Activated T-cell treated with anti-CD3 and anti-CD28 coated beads for 4 hours (primary cell): ENCODE measurements at regions not wholly inside any gene's neighbourhood (a gene's known extent, or its start where the extent isn't known, plus 50 kb on each side); places are given as distances from the start of the nearest gene placed in this dataset.
A peak's percentile ranks its signal among the peaks of the same experiment; 100 is the strongest.

ENCODE experiments used
- DNase-seq: peaks from one replicate; pipeline ENCODE4 v3.0.0-alpha.2; 2020

DNA sequence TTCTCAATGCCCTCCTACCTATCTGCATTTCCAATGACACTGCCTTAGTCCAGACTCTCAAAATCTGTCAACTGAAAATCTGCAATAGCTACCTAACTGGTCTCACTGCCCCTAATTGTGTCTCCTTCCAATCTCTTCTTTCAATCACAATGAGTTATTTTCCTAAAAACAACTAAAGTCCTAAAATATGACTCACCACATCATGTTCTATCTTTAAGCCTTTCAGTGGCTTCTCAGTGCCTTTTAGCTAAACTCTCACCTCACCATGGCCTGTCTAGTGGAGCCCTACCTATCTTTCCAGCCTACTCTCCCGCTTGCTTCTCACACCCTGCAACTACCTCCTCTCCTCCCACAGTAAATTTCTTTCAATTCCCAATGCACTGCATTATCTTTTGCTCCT lies 220.9 kb upstream of the PKDCC start:
- no peak for DNase-seq

- no peak for DNase-seq
These were observed 220.4 kb upstream of the PKDCC start for GRCh38 chr2:41827354-41827971.

GRCh38 chr2:41828052-41828643 lies 219.7 kb upstream of the PKDCC start:
- DNase-seq, result no peak

DNA sequence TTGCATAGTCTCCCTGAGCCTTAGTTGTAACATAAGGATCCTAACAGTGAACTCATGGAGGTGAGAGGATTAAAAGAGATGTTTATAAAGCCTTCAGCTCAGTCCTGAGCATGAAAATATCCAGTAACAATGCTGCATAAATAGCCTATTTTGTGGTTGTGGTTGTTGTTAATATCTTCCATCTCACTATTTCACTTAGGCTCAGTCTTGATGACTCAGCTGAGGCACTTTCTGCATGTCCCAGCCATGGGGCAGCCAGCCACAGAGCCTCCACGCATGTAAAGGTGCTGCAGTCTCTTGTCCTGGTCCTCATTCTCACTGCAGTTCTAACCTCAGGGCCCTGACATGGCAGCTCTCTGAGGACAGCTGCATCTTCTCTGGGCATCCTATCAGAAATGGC lies 218.8 kb upstream of the PKDCC start:
- DNase-seq, result no peak

GRCh38 chr2:41830600-41830999 lies 217.2 kb upstream of the PKDCC start:
- DNase-seq, result no peak

- DNase-seq, result no peak
These were observed 215.6 kb upstream of the PKDCC start for GRCh38 chr2:41832218-41832617.

GRCh38 chr2:41835401-41835800 lies 212.4 kb upstream of the PKDCC start:
- DNase-seq, result no peak

GRCh38 chr2:41836948-41837347 lies 210.9 kb upstream of the PKDCC start:
- no peak for DNase-seq

- DNase-seq, result no peak
These were observed 210.2 kb upstream of the PKDCC start for GRCh38 chr2:41837610-41838009.

DNA sequence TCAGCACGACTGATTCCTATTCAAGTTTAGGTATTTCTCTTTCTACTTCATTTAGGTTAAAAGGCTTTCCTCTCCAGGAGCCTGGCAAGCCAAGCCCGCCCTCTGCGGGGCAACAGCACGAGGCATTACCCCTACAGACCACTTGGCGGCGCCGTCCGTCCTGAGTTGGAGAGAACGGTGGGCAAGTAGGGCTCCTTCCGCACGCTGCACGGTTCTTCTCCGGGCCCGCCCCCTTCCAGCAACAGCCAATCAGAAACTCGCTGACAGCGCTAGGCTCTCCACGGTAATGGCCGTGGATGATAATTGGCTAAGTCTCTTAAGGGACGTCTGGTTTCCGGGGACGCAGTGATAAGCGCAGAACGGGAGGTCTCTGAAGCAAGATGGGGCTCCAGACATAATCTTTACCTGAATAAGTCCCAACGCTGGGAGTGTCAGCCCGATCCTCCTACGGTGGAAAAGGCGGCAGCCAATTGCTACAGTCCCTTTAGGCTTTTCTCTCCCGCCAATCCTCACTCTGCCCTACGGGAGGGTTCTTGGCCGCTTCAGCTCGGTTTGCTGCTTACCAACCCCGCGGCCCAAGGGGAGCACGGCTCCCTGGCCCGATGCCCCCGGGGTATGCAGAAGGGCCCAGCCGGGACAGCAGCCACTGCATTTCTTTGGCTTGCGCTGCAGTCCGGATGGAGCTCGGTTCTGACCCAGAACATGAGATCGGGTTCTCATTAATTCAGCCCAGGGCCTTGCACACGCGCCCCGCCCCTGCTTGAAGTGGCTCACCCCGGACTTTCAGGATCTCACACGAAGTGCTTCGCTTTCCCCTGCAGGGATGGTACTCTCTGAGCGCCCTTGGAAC lies 206.9 kb upstream of the PKDCC start:
- DNase-seq, result peak; percentile 96

- DNase-seq, result no peak
These were observed 200.9 kb upstream of the PKDCC start for GRCh38 chr2:41846962-41847361.

GRCh38 chr2:41847744-41848441 lies 199.9 kb upstream of the PKDCC start:
- DNase-seq, result no peak

DNA sequence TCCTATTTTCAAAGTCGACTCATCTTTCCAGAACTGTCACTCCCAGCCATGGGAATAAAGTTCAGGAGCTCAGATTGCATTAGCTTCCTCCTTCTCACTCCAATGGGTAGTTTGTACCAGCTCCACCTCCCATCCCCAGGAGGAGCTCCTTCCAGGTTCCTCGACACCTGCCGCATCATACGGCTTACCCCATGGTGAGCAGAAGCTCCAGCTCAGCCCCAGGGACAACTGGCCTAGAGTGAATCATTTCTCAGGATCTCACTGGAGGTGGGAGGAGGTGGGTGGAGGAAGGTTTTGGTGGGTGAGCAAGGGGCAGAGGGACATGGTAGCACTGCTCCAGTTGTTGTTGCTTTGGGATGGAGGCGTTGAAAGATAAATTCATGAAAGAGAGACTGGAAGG lies 196.3 kb upstream of the PKDCC start:
- no peak for DNase-seq

GRCh38 chr2:41853427-41854191 lies 194.2 kb upstream of the PKDCC start:
- no peak for DNase-seq

DNA sequence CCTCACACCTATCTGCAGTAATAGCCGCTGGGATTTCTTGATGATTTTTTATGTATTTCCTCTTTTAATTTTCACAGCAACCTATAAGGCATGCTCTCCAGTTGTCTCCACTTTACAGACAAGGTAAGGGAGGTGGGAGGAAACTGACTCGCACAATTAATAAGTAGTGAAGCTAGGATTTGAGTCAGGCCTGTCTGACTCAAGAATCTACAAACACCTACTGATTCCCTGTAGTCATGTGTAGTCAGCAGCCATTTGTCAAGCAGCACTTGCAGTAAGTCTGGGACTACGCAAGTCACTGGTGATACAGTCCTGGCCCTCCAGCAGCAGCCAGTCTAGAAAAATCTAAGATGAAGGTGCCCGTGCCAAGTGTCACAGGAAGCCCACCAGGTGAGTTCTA lies 193.6 kb upstream of the PKDCC start:
- DNase-seq, result no peak

- no peak for DNase-seq
These were observed 190.9 kb upstream of the PKDCC start for GRCh38 chr2:41856946-41857345.

- DNase-seq, result no peak
These were observed 188.0 kb upstream of the PKDCC start for GRCh38 chr2:41859615-41860514.

GRCh38 chr2:41863062-41863461 lies 184.8 kb upstream of the PKDCC start:
- DNase-seq, result no peak

- no peak for DNase-seq
These were observed 182.6 kb upstream of the PKDCC start for GRCh38 chr2:41865263-41865662.

GRCh38 chr2:41867553-41867952 lies 180.3 kb upstream of the PKDCC start:
- DNase-seq, result no peak

DNA sequence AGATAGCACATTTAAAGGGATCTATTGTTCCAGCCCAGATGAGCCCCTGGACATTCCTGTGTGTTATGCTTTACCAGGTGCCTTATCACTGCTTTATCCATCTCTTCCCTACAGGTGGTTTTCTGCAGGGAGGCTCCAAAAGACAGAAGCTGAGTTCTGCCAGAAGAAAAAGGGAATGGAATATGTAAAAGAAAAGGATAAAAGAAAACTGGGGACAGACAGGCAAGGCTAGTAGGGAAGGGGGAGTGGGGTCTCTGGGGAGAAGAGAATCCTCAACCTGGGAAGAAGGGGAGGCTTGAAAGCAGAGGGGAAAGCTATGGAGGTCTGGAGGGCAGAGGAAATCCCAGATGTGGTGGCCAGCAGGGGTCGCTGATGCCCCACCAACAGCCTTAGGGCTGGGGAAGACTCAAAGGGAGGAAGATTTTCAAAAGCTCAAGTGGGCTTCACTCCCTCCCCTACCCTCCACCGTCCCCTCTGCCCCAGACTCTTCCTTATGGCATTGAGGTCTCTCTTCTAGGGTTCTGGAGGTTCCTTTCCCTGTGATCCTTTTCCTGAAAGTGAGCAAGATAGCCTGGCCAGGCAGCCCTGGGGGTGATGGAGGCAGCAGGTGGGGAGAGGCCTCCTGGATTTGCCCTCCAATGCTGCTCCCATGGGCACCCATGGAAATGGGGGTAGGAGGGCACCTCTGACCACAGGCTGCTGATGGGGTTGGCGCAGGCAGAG lies 178.1 kb upstream of the PKDCC start:
- peak; percentile 59 for DNase-seq
